HG03039 (cell line): ENCODE measurements at regions not wholly inside any gene's neighbourhood (a gene's known extent, or its start where the extent isn't known, plus 50 kb on each side); places are given as distances from the start of the nearest gene placed in this dataset.

Experiments used
- ATAC-seq: cut with Tn5 transposase; IDR thresholded peaks from one replicate; pipeline ENCODE4 v1.9.1; 2021; ENCODE audit warnings: mild to moderate bottlenecking, moderate library complexity; ENCODE audit not compliant: unreplicated experiment

GRCh38 chr4:136699905-136700304 lies 832.4 kb downstream of the PCDH18 start:
- no peak for ATAC-seq

- no peak for ATAC-seq
Measured at GRCh38 chr4:136691607-136692006, 840.7 kb downstream of the PCDH18 start.

- no peak for ATAC-seq
Measured at GRCh38 chr4:136690360-136690759, 841.9 kb downstream of the PCDH18 start.

- ATAC-seq: no peak
Measured at GRCh38 chr4:136687596-136687995, 844.7 kb downstream of the PCDH18 start.

GRCh38 chr4:136687118-136687517 lies 845.2 kb downstream of the PCDH18 start:
- no peak for ATAC-seq

- no peak for ATAC-seq
Measured at GRCh38 chr4:136680761-136681160, 851.5 kb downstream of the PCDH18 start.

- no peak for ATAC-seq
Measured at GRCh38 chr4:136680271-136680670, 852.0 kb downstream of the PCDH18 start.

- ATAC-seq: no peak
Measured at GRCh38 chr4:136670265-136670664, 862.0 kb downstream of the PCDH18 start.

GRCh38 chr4:136664988-136665387 lies 867.3 kb downstream of the PCDH18 start:
- no peak for ATAC-seq

GRCh38 chr4:136662539-136662938 lies 869.8 kb downstream of the PCDH18 start:
- no peak for ATAC-seq

GRCh38 chr4:136653640-136654406 lies 878.5 kb downstream of the PCDH18 start:
- ATAC-seq: no peak

- ATAC-seq: no peak
Measured at GRCh38 chr4:136651932-136652331, 880.4 kb downstream of the PCDH18 start.

GRCh38 chr4:136651278-136651667 lies 881.0 kb downstream of the PCDH18 start:
- no peak for ATAC-seq

- ATAC-seq: no peak
Measured at GRCh38 chr4:136650541-136651277, 881.6 kb downstream of the PCDH18 start.

- no peak for ATAC-seq
Measured at GRCh38 chr4:136644279-136644678, 888.0 kb downstream of the PCDH18 start.

- no peak for ATAC-seq
Measured at GRCh38 chr4:136643416-136643815, 888.9 kb downstream of the PCDH18 start.

- ATAC-seq: no peak
Measured at GRCh38 chr4:136637071-136637777, 895.1 kb downstream of the PCDH18 start.

- ATAC-seq: no peak
Measured at GRCh38 chr4:136636155-136636554, 896.1 kb downstream of the PCDH18 start.

GRCh38 chr4:136634121-136634520 lies 898.2 kb downstream of the PCDH18 start:
- no peak for ATAC-seq

GRCh38 chr4:136599890-136600289 lies 932.4 kb downstream of the PCDH18 start:
- no peak for ATAC-seq

- no peak for ATAC-seq
Measured at GRCh38 chr4:136590440-136590839, 941.9 kb downstream of the PCDH18 start.

- ATAC-seq: no peak
Measured at GRCh38 chr4:136583567-136583966, 948.7 kb downstream of the PCDH18 start.
